ENCODE measurements at regions not wholly inside any gene's neighbourhood (a gene's known extent, or its start where the extent isn't known, plus 50 kb on each side); places are given as distances from the start of the nearest gene placed in this dataset.
"Not testable (repeated sequence)": the region's sequence is repeated elsewhere in the genome, so short reads cannot be mapped to it uniquely, and the experiment has no call there.

DNA sequence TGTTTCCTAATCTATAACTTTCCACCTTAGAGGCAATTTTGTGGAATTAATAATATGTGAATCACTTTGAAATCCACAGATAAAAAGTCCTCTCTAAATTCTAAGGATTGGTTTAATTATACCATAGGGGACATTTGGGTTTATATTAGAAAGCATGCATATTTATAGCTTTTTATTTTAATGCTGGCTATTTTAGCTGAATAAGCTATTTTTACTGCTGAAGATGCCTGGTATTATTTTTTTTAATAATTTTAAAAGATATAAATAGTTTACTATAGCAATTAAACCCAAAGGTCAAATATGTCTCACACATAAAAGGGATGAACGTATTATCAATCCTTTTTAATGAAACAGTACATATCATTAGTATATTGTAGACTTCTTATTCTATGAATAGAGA is 415.4 kb downstream of the MAGEB5 start:
- no peak for DNase-seq (ENCODE audit: low read depth in 4 of 4, low spot score in 2 of 4)

DNA sequence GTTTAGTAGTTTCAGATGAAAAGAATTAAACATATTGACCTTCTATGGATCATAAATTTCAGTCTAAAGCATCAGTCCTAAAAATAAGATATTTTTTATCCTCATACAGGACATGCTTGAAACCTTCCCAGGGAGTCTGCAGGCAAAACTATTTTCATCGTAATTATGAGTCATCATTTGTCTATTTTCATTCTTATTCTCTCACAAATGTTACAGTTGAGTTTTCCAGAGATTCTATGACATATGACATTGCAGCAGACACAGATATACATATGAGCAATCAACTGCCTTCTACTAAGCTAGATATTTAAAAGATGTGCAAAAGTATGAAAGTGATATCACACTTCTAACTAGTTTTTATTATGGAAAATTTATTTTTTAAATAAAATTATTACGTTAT is 398.0 kb downstream of the MAGEB5 start:
- DNase-seq (ENCODE audit: low read depth in 4 of 4, low spot score in 2 of 4): no peak

GRCh38 chrX:26606971-26607370 is 391.0 kb downstream of the MAGEB5 start:
- no peak for DNase-seq (ENCODE audit: low read depth in 4 of 4, low spot score in 2 of 4)

GRCh38 chrX:26597981-26598380 is 382.0 kb downstream of the MAGEB5 start:
- DNase-seq (ENCODE audit: low read depth in 4 of 4, low spot score in 2 of 4): no peak

DNA sequence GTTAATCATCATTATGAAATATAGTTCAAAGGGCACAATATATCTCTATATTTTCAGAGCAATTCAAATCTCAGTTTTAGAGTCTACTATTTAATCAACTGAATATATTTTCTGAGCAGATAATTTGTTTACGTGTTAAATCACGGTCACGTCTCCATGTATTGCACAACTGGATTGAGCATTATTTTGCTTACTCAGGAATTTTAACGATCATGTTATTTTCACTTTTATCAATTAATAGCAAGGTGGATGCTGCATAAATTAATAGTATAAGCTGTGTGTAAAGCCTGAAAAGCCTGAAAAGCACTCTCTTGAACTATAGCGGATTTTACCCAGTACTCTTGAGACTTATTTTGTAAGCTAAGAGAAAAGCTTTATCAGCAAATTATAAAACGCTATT is 374.9 kb downstream of the MAGEB5 start:
- DNase-seq (ENCODE audit: low read depth in 4 of 4, low spot score in 2 of 4): no peak

DNA sequence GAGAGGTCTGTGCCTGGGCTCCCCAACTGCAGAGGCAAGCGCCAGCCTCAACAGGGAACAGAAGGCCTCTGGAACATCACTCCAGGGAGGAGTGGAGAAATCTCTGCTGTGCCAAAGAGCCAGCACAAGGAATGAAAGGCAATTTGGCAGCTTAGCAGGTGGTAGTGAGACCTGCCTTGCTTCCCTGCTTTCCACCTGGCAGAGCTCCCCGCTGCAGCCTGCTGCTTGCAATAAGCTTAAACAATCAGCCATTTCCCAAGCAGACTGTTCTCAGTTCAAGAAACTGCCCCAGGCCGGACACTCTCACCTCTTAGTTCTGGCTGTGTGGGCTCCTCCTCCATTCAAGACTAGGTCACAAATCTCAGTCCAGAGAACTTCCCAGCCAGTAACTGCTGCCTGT is 370.6 kb downstream of the MAGEB5 start:
- DNase-seq (ENCODE audit: low read depth in 4 of 4, low spot score in 2 of 4): no peak

- DNase-seq (ENCODE audit: low read depth in 4 of 4, low spot score in 2 of 4): no peak
Measured at GRCh38 chrX:26581091-26581490, 365.1 kb downstream of the MAGEB5 start.

GRCh38 chrX:26580021-26580420 is 364.1 kb downstream of the MAGEB5 start:
- no peak for DNase-seq (ENCODE audit: low read depth in 4 of 4, low spot score in 2 of 4)

DNA sequence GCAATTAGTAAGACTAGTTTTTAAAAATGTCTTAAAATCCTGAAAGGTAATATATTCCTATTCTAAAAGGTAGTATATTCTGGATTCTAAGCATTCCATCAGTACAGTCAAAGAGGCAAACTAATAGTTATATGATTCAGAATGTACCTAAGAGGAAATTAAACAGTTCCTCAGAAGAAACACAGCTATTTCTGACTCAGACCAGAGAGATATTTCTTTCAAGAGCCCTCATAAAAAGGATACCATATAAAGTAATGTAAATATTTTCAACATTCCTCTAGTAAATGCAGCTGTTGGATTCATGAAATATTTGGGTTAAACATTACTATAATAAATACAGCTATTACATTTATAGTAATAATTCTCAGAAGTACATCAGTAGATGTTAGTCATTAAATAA is 358.3 kb downstream of the MAGEB5 start:
- no peak for DNase-seq (ENCODE audit: low read depth in 4 of 4, low spot score in 2 of 4)

GRCh38 chrX:26562156-26562555 is 346.2 kb downstream of the MAGEB5 start:
- DNase-seq (ENCODE audit: low read depth in 4 of 4, low spot score in 2 of 4): no peak

DNA sequence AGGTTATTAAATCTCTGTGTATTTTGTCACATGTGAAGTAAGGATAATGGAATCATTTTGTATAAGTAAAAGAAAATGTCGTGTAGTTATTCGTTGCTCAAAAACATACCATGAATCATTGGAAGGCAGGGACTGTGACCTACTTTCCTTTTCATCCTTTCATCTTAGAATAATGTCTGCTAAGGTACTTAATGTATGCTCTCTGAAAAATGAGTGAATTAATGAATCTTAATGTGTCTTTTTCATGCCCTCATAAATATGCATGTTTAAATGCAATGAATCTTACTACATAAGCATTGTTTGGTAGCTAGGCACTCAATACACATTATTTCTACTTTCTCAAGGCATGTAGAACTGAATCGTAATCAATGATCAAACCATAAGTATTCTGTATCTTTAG is 343.9 kb downstream of the MAGEB5 start:
- no peak for DNase-seq (ENCODE audit: low read depth in 4 of 4, low spot score in 2 of 4)

DNA sequence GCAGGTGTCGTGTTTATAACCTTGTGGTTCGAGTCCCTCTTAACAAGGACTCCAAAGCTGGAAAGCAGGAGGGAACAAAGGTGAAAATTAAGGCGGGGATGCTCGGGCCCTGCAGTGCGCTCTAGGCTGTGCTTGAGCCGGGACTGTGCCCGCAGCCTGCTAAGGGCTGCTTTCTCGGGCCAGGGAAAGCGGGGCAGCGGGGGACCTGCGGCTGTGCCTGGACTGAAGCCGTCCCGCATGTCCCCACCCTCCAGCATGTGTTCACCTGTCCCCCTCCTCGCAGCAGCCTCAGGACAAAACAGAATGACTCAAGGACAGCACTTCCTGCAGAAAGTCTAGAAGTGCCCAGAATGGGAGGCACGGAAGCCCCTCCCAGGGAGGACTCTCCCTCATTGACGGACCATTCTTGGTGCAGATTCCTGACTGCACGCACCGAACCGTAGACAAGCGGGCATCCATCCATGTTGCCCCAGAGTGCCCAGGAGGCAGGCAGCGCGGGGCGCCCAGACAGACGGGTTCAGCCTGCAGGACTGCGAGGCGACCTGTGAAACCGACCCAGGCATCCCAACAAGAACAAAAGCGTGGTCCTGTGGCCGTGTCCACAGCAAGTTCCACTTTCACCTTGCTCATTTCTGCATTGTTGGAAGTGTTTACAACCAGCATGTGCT is 342.9 kb downstream of the MAGEB5 start:
- no peak for DNase-seq (ENCODE audit: low read depth in 4 of 4, low spot score in 2 of 4)

- DNase-seq (ENCODE audit: low read depth in 4 of 4, low spot score in 2 of 4): no peak
Measured at GRCh38 chrX:26557691-26558321, 341.8 kb downstream of the MAGEB5 start.

- not testable (repeated sequence) for DNase-seq (ENCODE audit: low read depth in 4 of 4, low spot score in 2 of 4)
Measured at GRCh38 chrX:26525768-26526167, 309.8 kb downstream of the MAGEB5 start.

GRCh38 chrX:26522501-26522900 is 306.5 kb downstream of the MAGEB5 start:
- no peak for DNase-seq (ENCODE audit: low read depth in 4 of 4, low spot score in 2 of 4)

DNA sequence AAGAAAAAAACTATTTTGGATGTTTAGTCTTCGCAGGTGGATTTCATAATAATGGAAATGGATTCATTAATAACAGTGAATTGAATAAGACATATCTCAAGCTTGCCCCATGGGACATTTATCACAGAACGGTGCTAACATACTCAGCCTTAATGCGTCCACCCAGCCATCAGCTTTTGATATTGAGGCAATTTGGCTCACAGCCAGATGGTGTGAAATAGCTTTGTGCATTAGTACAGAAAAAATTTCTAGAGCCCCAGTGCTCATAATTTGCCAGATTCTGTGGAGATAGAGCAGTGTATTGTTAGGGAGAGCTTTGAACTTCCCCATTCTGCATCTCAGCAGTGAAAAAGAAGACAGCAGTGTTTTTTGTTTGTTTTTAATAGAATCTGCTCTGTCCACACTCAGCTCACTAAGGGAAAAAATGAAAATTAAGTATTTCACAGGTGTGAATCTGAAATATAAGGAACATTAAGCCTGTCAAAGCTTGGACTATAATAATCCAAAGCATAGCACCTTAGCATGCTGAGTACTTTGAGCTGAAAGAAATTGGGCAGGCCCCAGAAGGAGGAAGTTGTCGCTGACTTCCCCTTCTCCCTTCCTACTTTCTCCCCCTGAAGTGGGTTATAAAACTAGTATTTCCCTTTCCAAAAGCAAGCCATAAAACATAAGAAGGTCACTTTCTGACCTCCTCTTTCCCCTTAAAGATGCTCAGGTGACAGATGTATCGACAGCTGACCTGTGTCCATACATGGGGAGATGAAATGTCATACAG is 295.8 kb downstream of the MAGEB5 start:
- no peak for DNase-seq (ENCODE audit: low read depth in 4 of 4, low spot score in 2 of 4)

GRCh38 chrX:26470941-26471340 is 255.0 kb downstream of the MAGEB5 start:
- DNase-seq (ENCODE audit: low read depth in 4 of 4, low spot score in 2 of 4): no peak

GRCh38 chrX:26466387-26466786 is 250.4 kb downstream of the MAGEB5 start:
- no peak for DNase-seq (ENCODE audit: low read depth in 4 of 4, low spot score in 2 of 4)

DNA sequence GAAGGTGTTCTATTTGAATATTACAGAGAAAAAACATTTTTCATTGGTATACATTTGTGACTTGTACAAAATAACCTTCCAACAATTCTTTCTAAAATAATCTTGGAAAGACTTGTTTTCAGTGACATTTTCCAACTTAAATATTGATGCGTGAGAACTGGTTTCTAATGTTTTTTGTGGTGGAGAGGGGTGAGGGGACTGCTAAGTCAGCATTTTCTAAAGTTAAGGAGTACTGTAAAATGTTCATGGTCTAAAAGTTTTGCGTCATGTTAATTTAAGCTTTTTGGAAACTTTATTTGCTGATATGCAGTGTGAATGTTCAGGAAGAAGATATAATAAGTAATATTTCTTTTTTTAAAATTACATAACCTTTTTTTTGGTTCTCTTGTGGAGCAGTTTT is 229.3 kb downstream of the MAGEB5 start:
- DNase-seq (ENCODE audit: low read depth in 4 of 4, low spot score in 2 of 4): no peak

DNA sequence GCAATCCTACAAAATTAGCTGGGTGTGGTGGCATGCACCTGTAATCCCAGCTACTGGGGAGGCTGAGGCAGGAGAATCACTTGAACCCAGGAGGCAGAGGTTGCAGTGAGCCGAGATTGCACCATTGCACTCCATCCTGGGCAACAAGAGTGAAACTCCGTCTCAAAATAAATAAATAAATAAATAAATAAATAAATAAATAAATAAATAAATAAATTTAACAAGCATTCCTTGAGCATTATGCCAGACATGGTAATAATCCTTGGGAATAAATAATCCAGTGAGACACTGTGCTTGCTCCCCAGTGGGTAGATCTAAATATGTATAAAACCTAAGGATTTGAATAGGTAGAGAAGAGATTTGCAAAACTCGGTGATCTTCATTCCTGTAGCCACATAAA is 228.4 kb downstream of the MAGEB5 start:
- DNase-seq (ENCODE audit: low read depth in 4 of 4, low spot score in 2 of 4): not testable (repeated sequence)

- peak in 2 of 4 donors; percentile 2 to 12 for DNase-seq (ENCODE audit: low read depth in 4 of 4, low spot score in 2 of 4)
Measured at GRCh38 chrX:26442340-26442739, 226.4 kb downstream of the MAGEB5 start.

DNA sequence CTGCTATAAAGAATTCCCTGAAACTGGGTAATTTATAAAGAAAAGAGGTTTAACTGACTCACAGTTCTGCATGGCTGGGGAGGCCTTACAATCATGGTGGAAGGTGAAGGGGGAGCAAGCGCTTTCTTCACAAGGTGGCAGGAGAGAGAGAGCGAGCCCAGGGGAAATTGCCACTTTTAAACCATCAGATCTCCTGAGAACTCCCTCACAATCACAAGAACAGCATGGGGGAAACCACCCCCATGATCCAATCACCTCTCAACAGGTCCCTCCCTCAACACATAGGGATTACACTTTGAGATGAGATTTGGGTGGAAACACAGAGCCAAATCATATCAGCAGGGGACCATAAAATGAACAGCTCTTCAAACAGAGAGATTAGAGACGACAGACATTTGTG is 198.6 kb downstream of the MAGEB5 start:
- DNase-seq (ENCODE audit: low read depth in 4 of 4, low spot score in 2 of 4): no peak
